HFFc6 (cell line): ENCODE measurements at regions not wholly inside any gene's neighbourhood (a gene's known extent, or its start where the extent isn't known, plus 50 kb on each side); places are given as distances from the start of the nearest gene placed in this dataset.

ENCODE experiments used
- DNase-seq: peaks from one replicate; pipeline ENCODE4 v3.0.0-alpha.2; 2018
- H3K27ac Mint-ChIP-seq: 2 replicates; pipeline ENCODE4 v1.8.0; 2020; ENCODE audit warnings: mild to moderate bottlenecking, mixed read lengths
- H3K27me3 Mint-ChIP-seq: 2 replicates; pipeline ENCODE4 v1.8.0; 2021; ENCODE audit warnings: mild to moderate bottlenecking, moderate library complexity, mixed read lengths; ENCODE audit not compliant: insufficient read depth
- H3K36me3 Mint-ChIP-seq: 2 replicates; pipeline ENCODE4 v1.8.0; 2021; ENCODE audit warnings: low read depth, mixed read lengths
- H3K4me1 Mint-ChIP-seq: 2 replicates; pipeline ENCODE4 v1.8.0; 2020; ENCODE audit warnings: low read depth, mixed read lengths
- H3K4me3 Mint-ChIP-seq: 2 replicates; pipeline ENCODE4 v1.8.0; 2020; ENCODE audit warnings: mild to moderate bottlenecking, moderate library complexity, mixed read lengths
- H3K9me3 Mint-ChIP-seq: 2 replicates; pipeline ENCODE4 v1.8.0; 2020; ENCODE audit warnings: mild to moderate bottlenecking, mixed read lengths
- CTCF ChIP-seq: fragments of 200-600 bp; sonication (generic); IDR thresholded peaks from 2 replicates; pipeline ENCODE4 v1.5.0; 2021; ENCODE audit warnings: antibody characterized with exemption, mild to moderate bottlenecking

DNA sequence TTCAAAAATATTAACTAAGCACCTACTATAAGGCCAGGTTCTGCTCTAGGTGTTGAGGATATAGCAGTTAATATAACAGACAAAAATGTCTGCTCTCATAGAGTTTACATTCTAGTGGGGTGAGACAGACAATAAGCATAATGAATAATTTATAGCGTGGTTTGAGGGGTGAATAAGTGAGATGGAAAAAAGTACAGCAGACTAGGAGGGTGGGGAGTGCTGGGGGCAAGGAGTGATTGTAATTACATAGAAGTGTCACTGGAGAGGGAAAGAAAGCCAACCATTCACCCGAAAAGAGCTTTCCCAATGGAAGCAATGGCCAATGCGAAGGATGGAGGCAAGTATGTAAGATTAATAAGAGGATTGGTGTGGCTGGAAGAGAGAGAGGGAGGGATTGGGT lies 552.9 kb upstream of the KCNMB2 start:
- H3K4me1 Mint-ChIP-seq = peaks cover 47% of the 10 kb centered on the region
- no peaks in the 10 kb centered on the region for H3K36me3 Mint-ChIP-seq
- no peak overlapping the region for H3K27ac Mint-ChIP-seq
- H3K4me3 Mint-ChIP-seq = no peak overlapping the region
- DNase-seq = no peak
- peaks cover 2% of the 10 kb centered on the region; the same call in 1 of the 2 replicates for H3K27me3 Mint-ChIP-seq
- no peak for TF ChIP-seq CTCF
- no peaks in the 10 kb centered on the region for H3K9me3 Mint-ChIP-seq

DNA sequence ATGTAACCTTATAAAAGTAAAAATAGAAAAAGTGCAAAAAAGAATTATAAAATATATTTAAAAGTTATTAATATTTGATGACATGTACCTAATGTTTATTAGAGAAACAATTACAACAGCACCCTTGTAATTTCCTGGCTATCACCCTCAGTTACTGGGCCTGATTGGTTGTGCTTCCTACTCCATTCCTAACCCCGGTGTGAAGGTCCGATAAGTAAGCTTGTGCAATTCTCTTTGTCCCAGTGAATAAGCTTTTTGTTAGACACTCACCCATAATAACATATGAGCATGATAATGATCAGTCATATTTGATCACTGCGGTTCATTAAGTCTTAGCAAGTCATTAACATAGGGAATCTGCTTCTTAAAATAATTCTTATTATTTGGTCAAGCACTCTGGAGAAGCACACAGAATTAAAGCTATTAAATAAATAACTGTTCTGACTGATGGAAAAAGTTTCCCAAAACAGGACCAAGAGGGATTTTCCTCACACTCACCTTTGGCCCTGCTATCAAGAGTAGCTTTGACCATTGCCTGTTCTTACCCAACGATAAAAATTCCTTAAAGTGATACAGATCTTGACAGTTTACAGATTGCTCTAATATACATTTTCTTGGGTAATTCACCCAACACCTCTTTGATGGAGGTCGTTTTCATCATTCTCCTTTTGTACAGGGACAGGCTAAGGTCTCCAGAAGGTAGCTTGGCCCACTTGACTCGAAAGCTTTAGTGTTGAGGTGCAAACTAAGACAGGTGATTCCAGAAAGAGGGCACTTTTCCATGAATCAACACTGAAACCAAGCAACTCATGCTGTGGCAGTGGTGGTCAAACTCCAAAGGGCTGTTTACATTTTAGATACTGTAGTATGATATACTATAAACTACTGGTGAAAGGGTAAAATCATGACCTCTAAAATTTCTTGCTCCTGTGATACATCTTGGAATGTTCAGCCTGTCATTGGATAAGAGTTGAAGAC lies 543.0 kb upstream of the KCNMB2 start:
- Mint-ChIP-seq H3K4me1 (no peaks in the 10 kb centered on the region), H3K27ac (no peak overlapping the region), H3K36me3 (no peaks in the 10 kb centered on the region), H3K9me3 (no peaks in the 10 kb centered on the region), H3K27me3 (no peaks in the 10 kb centered on the region), H3K4me3 (no peak overlapping the region)
- no peak for TF ChIP-seq CTCF
- no peak for DNase-seq

DNA sequence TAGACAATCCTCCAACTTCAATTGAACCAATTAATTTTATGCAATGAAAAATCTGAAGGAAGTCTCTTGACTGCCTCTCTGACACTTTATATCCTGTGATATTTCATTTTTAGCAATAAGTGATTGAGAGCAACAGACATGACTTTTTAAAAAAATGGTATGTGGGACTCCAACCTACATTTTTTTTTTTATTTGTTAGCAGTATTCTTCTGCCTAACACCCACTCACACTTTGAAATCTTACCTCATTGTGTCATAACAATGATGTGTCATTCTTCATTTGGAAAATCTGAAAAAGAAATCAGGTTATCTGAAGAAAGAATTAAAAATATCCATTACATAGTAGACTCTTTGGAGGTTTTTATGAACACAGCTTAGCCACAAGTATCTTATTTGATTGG lies 541.3 kb upstream of the KCNMB2 start:
- no peak overlapping the region for H3K27ac Mint-ChIP-seq
- H3K4me3 Mint-ChIP-seq = no peak overlapping the region
- no peaks in the 10 kb centered on the region for H3K36me3 Mint-ChIP-seq
- H3K27me3 Mint-ChIP-seq = no peaks in the 10 kb centered on the region
- H3K4me1 Mint-ChIP-seq = no peaks in the 10 kb centered on the region
- no peak for TF ChIP-seq CTCF
- no peak for DNase-seq
- no peaks in the 10 kb centered on the region; the same call in 1 of the 2 replicates for H3K9me3 Mint-ChIP-seq

DNA sequence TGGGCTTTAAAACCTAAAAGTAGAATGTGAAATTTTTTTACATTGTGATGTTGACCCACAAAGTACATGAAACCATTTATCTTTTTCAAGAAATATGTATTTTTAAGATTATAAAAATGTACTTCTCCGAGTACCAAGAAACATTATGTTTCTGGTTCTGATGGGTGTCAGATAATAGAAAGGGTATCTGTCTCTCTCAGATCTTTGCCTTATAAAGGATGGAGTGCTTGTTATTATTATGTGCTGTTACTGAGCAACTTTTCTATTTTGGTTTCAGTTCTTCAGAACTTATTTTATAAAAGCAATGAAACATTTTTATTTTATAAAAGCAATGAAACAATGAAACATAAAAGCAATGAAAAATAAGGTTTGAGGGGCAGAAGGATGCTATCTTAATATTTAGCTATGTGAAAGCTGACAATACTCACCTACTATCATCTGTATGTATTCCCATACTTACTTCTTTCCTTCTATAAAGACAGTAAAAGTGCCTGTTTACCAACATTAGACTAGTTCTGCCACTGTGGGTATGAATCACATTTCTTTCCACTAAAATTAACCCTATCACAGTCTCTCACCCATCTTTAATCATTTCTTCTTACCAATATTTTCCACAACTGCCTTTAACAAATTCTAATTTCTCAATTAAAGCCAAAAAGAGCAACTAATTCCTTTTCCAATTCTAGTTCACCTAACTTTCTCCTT lies 540.7 kb upstream of the KCNMB2 start:
- Mint-ChIP-seq H3K36me3 (no peaks in the 10 kb centered on the region), H3K27me3 (no peaks in the 10 kb centered on the region), H3K9me3 (no peaks in the 10 kb centered on the region; the same call in 1 of the 2 replicates), H3K4me1 (no peaks in the 10 kb centered on the region), H3K27ac (no peak overlapping the region), H3K4me3 (no peak overlapping the region)
- TF ChIP-seq CTCF = no peak
- no peak for DNase-seq

- H3K9me3 Mint-ChIP-seq = no peaks in the 10 kb centered on the region; the same call in 1 of the 2 replicates
- TF ChIP-seq CTCF = no peak
- no peaks in the 10 kb centered on the region for H3K36me3 Mint-ChIP-seq
- H3K4me3 Mint-ChIP-seq = no peak overlapping the region
- no peaks in the 10 kb centered on the region; the same call in 1 of the 2 replicates for H3K27me3 Mint-ChIP-seq
- no peak overlapping the region for H3K27ac Mint-ChIP-seq
- no peak for DNase-seq
- H3K4me1 Mint-ChIP-seq = peaks cover 8% of the 10 kb centered on the region; the same call in 1 of the 2 replicates
Measured at GRCh38 chr3:178001670-178002101, 534.5 kb upstream of the KCNMB2 start.
